Fibroblast of villous mesenchyme (primary cell): ENCODE measurements at regions not wholly inside any gene's neighbourhood (a gene's known extent, or its start where the extent isn't known, plus 50 kb on each side); places are given as distances from the start of the nearest gene placed in this dataset.
"Not testable (repeated sequence)": the region's sequence is repeated elsewhere in the genome, so short reads cannot be mapped to it uniquely, and the experiment has no call there.

Experiments
- DNase-seq: peaks from one replicate; pipeline ENCODE4 v3.0.0-alpha.2; 2010; ENCODE audit warnings: low read depth
- H3K4me3 ChIP-seq: 2 replicates; pipeline ENCODE4 v1.5.1; 2011; ENCODE audit warnings: low read depth, mild to moderate bottlenecking, low read length
- CTCF ChIP-seq: IDR thresholded peaks from 2 replicates; pipeline ENCODE4 v1.5.1; 2012; ENCODE audit warnings: low read depth, mild to moderate bottlenecking, low read length; ENCODE audit not compliant: insufficient read depth

- no peak for TF ChIP-seq CTCF
- DNase-seq, result no peak
- H3K4me3 ChIP-seq, result no peak overlapping the region
Observed at GRCh38 chr2:58606799-58607198, 365.7 kb upstream of the FANCL start.

GRCh38 chr2:58604096-58604495 is 363.0 kb upstream of the FANCL start:
- no peak for TF ChIP-seq CTCF
- no peak for DNase-seq
- H3K4me3 ChIP-seq, result no peak overlapping the region

GRCh38 chr2:58601017-58601416 is 359.9 kb upstream of the FANCL start:
- H3K4me3 ChIP-seq, result no peak overlapping the region
- no peak for TF ChIP-seq CTCF
- peak; percentile 11 for DNase-seq

- H3K4me3 ChIP-seq, result no peak overlapping the region
- DNase-seq, result no peak
- no peak for TF ChIP-seq CTCF
Observed at GRCh38 chr2:58598171-58598570, 357.0 kb upstream of the FANCL start.

- no peak for TF ChIP-seq CTCF
- no peak overlapping the region for H3K4me3 ChIP-seq
- no peak for DNase-seq
Observed at GRCh38 chr2:58595714-58596113, 354.6 kb upstream of the FANCL start.

GRCh38 chr2:58594762-58595161 is 353.6 kb upstream of the FANCL start:
- no peak for DNase-seq
- no peak for TF ChIP-seq CTCF
- H3K4me3 ChIP-seq, result no peak overlapping the region

GRCh38 chr2:58594175-58594574 is 353.1 kb upstream of the FANCL start:
- no peak overlapping the region for H3K4me3 ChIP-seq
- DNase-seq, result no peak
- no peak for TF ChIP-seq CTCF

- not testable (repeated sequence) for DNase-seq, H3K4me3 ChIP-seq
Observed at GRCh38 chr2:58586178-58586577, 345.1 kb upstream of the FANCL start.
